ENCODE measurements at regions not wholly inside any gene's neighbourhood (a gene's known extent, or its start where the extent isn't known, plus 50 kb on each side); places are given as distances from the start of the nearest gene placed in this dataset.

DNA sequence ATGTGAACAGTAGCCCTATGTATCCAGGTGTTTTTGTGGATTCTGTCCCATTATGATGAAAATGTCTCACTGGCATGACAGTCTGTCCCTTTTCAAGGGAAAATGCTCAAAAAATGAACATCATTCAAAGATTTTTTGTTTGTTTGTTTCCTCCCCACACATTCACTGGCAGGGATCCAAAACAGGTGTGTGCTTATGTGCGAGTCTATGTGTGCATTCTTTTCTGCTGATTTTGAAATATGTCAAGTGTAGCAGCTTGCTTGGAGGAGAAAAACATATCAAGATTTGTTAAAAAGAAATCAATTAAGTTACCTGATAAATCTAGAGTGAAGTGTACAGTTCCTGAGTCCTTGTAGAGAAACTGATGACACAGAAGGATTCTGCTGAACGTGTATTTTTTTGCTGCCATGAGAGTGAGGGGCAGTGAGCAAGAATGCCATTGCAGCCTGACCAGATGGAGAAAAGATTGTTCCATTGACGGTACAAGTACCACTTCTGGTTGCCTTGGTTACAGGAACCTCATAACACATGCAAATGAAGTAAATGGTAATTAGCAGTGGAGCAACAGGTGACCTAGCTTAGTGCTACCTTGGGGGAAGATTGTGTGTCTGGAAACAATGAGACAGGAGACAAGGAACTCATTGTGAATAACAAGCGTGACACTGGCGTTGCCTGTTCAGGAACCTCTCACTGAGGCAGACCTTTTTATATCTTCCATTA, 277.4 kb upstream of the PHYHIPL start:
- TF ChIP-seq, protein P1, sequence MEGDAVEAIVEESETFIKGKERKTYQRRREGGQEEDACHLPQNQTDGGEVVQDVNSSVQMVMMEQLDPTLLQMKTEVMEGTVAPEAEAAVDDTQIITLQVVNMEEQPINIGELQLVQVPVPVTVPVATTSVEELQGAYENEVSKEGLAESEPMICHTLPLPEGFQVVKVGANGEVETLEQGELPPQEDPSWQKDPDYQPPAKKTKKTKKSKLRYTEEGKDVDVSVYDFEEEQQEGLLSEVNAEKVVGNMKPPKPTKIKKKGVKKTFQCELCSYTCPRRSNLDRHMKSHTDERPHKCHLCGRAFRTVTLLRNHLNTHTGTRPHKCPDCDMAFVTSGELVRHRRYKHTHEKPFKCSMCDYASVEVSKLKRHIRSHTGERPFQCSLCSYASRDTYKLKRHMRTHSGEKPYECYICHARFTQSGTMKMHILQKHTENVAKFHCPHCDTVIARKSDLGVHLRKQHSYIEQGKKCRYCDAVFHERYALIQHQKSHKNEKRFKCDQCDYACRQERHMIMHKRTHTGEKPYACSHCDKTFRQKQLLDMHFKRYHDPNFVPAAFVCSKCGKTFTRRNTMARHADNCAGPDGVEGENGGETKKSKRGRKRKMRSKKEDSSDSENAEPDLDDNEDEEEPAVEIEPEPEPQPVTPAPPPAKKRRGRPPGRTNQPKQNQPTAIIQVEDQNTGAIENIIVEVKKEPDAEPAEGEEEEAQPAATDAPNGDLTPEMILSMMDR (IDR thresholded peaks at IDR 0.05): no peak
- TF ChIP-seq POLR2A (IDR thresholded peaks at IDR 0.05): no peak
- no peak for TF ChIP-seq EP300 (IDR thresholded peaks at IDR 0.05)

All from sigmoid colon (tissue), 4 donors.